HuH-7 (cell line): ENCODE measurements at regions not wholly inside any gene's neighbourhood (a gene's known extent, or its start where the extent isn't known, plus 50 kb on each side); places are given as distances from the start of the nearest gene placed in this dataset.

Source experiments
- DNase-seq: peaks from one replicate; pipeline ENCODE4 v3.0.0; 2011; ENCODE audit warnings: low spot score

DNA sequence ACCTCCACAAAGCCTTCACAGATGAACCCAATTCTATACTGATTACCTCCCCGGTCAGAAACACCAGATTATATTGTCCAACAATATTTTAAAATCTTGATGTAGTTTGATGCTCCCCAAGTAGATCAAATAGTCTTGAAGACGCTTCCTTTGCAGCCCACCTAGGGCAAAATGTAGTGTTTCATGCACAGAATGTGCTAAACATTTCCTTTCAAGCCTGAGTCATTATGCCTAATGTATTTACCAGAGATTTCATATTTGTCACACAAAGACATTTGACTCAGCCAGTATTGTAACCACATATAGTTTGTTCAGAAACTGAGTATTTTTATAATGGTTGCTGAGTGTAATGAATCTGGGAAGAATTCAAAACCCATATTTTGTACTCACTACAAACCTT lies 1396.8 kb downstream of the LRRC4C start:
- DNase-seq, result no peak

DNA sequence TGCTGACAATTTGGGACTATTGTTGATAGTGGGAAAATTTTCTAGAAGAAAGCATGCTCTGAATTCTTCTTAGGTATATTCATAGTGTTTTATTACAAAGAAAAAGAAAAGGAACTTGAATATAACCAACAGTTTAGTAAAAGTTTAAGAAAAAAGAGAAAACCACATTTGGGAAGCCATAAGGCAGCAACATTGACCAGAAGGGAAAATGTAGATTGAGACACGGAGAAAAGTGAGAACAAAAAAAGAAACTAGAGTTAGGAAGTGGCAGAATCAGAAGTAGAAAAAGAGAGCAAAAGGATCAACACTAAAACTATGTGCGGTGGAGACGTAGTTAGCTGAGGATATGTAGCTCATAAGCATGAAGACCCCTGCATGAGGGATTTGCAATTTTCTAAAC lies 1398.2 kb downstream of the LRRC4C start:
- no peak for DNase-seq

DNA sequence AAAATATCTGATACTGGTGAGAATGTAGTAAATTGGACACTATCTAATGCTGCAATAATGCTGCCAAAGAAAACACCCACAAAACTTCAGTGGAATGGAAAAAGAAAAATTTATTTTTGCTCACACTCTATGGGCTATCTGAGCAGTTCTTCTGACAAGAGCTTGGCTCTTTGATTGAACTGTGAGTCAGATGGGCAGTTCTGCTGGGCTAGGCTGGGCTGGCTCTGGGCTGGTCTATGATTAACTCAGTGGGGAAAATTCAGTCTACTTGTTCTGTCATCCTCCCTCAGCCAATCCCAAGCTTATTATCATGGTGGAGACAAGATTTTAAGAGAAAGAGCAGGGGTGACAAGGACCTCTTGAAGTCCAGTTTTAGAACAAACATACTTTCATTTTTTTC lies 1404.8 kb downstream of the LRRC4C start:
- DNase-seq, result no peak

DNA sequence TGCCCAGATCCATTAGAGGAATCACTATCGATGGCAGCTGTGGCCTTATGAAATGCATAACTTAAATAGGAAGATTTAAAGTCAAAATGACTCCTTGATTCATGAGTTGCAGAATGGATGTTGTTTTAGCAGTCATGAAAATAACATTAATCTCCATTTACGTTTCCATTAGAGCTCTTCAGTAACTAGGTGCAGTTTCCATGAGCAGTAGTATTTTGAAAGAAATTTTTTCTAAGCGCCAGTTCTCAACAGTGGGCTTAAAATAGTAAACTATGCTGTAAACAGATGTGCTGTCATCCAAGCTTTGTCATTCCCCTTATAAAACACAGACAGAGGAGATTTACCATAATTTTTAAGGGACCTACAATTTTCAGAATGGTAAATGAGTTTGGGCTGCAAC lies 1414.1 kb downstream of the LRRC4C start:
- DNase-seq, result no peak

DNA sequence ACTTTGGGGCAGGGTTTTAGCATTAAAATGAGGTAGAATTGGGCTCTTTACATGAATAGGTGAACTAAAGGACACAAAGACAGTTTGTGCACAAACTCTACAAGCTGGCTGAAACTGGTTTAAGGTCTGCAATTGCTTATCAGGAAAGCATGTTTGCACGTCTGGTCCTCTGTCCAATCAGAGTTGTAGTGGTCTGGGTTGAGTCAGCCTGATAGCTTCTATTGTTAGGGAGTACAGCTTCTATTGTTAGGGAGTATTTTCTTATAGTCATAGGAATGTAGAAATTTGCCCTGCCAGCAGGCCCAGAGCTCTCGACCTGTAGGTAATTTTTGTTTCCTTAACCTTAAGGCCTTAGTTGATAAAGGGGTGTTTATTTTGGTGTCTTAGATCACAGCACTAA lies 1422.4 kb downstream of the LRRC4C start:
- no peak for DNase-seq

DNA sequence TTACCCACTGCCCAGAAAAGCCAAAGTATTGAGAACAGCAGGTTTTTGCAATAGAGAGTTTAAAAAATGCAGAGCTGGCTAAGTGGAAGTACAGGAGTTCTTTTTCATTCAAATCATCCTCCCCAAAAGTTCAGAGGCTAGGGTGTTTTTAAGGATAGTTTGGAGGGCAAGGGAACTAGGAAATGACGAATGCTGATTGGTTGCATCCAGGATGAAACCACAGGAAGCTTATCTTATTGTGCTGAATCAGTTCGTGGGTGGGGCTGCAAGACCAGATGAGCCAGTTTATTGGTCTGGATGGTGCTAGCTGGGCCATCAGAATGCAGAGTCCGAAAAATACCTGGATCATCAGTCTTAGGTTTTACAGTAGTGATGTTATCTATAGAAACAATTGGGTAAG lies 1427.1 kb downstream of the LRRC4C start:
- no peak for DNase-seq

DNA sequence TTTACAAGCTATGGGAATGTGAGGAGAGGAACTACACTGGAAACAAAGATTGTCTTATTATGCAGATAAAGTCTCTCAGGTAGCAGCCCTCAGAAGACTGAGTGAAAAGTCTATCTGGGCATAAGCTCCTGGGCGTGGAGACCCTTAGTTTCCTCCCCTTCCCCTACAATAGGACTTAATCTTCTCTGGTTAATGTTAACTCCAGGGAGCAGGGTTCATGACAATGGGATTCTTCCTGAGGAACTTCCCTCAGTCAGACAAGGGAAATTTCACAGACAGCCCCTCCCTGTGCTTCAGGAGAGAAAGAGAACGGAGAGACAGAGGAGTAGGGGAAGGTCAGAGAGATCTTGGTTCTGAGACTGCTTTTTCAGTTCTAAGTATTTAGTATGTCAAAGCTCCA lies 1428.6 kb downstream of the LRRC4C start:
- DNase-seq, result no peak

DNA sequence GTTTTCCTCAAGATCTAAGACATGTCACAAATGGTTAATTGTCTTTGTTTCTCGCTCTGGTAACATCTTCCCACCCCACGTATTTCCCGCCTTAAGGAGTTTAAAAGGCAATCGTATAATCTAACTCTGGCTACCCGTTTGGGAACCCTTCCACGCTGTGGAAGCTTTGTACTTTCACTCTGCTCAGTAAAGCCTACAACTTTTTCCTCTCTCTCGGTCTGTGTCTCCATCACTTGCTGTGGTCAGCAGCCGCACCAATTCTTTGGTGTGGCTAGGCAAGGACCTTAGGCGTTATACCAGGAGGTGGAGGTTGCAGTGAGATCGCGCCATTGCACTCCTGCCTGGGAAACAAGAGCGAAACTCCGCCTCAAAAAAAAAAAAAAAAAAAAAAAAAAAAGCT lies 1430.1 kb downstream of the LRRC4C start:
- DNase-seq, result no peak

DNA sequence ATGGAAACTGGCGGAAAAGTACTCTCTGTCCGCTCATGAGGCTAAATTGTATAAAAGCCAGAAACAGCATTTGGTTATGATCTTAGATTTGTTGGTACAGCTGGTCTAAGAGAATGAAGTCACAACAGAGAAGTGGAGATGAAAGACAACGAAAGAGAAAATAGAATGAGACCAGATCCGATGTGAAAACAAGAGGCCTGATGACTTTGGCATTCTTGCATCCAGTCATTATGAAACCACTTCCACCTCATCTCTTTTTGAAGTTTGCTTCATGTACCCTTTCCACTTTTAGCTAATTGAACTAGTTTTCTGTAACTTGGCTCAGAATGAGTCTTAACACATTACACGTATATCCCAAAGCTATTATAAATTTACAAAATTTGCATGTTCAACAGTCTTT lies 1431.7 kb downstream of the LRRC4C start:
- DNase-seq, result no peak

DNA sequence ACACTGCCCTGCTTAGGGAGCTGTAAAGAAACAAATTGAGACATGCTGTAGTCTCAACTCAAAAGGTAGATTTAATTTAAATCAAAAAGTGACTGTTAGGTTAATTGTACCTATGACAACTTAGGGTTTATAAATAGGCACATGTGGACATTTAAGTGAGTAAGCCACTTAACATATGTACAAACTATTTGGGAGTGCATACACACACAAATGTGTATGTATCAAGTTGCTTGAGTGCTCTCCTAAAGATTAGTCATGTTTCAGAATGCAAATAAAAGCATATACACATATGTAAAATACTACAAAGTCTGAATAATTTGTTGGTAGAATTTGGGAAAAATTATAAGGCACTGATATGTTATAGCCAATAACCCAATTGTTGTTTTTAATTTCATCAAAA lies 1435.7 kb downstream of the LRRC4C start:
- no peak for DNase-seq

DNA sequence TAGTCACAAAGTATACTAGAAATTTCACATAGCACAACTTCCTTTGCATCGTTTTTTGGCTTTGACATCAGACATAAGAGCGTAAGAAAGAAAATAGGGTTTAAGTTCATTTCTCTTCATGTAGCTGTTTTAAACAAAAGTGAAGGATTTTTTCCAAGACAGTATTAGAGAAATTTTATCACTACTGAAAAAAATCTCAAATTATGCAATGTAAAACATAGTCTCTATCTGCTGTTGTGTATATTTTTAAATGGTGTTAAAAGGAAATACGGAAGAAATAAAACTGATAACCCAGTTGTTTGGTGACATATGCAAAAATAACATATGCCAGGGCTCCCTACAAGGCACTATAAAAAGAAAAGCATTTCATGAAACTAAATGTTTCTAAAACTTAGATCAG lies 1449.4 kb downstream of the LRRC4C start:
- no peak for DNase-seq

DNA sequence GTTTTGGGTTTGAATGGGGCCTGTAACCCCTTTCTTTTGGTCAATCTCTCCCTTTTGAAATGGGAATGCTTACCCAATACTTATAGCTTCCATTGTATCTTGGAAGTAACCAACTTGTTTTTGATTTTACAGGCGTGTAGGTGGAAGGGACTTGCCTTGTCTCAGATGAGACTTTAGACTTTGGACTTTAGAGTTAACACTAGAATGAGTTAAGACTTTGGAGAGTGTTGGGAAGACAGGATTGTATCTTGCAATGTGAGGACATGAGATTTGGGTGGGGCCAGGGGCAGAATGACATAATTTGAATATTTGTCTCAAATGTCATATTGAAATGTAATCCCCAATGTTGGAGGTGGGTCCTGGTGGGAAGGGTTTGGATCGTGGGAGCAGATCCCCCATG lies 1466.9 kb downstream of the LRRC4C start:
- no peak for DNase-seq

DNA sequence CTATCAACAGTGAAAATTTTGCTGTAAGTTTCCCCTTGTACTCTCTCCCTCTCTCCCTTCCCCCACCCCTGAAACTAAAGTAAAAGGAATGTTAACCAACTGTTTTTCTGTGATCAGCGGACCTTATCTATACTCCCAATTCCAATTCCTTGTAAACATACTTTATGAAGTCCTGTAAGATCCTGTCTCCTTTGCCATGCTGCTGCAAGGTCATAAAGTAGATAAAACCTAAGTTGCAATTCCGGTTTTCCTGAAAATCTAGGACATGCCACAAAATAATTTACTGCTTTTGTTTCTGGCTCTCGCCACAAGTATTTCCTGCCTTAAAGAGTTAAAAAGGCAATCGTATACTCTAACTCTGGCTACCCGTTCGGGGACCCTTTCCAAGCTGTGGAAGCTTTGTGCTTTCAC lies 1469.0 kb downstream of the LRRC4C start:
- DNase-seq, result no peak

DNA sequence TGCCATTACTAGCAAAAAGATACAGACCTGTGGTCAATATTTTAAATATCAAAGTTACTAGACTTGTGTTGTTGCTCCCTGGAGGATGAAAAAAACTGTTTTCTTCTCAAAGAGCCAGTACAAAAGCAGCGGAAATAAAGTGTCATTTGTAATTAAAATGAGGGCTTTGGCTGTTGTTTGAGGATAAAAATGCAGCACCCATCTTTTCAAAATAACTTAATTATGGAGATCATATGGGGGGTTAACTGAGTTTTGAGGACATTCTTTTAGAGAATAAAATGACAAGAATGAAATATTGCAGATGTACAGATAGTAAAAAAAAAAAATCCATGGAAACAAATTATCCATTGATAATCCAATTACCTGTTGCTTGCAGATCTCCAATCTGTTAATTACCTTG lies 1484.4 kb downstream of the LRRC4C start:
- DNase-seq, result no peak

DNA sequence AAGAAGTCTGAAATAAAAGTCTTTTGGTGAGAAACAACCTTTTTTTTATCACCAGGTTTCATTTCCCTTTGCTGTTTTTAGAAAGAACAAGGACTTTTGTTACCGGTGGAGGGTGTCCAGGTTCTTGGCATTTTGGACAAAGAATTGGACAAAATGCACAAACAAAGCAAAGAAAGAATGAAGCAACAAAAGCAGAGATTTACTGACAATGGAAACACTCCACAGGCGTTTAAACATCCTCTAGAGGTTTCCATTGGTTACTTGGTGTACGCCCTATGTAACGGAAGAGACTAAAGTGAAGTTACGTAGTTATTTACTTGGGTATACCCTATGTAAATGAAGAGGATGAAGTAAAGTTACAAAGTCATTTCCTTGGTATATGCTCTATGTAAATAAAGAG lies 1487.0 kb downstream of the LRRC4C start:
- DNase-seq, result no peak

DNA sequence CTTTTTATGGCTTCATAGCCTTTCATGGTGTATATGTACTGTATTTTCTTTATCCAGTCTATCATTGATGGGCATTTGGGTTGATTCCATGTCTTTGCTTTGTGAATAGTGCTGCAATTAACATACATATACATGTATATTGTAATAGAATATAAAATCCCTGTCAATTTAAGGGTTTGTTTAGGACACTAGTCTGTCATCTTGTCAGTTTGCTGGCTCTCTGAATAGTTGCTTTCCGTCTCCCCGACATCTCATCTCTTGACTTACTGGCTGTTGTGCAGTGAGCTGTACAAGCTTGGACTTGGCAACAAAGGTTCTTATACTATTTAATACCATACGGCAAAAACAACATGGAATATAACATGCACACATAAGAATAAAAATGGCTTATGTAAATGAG lies 1487.5 kb downstream of the LRRC4C start:
- no peak for DNase-seq

DNA sequence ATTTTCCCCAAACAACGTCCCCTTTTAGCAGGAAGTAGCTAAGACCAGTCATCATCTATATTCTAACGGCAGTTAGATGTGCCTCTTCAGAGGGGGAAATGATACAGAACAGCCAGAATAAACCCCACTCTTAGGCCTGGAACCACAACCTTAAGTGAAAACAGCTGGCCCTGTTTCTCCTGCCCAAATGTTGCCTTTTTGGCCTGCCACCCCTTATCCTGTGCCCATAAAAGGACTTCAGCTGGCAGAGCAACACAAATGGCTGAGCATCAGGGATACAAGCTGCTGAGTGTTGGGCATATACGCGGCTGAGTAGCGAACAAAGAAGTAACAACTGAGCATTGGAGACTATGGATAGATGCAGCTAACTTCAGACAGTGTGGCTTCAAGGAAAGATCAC lies 1491.4 kb downstream of the LRRC4C start:
- DNase-seq, result no peak

DNA sequence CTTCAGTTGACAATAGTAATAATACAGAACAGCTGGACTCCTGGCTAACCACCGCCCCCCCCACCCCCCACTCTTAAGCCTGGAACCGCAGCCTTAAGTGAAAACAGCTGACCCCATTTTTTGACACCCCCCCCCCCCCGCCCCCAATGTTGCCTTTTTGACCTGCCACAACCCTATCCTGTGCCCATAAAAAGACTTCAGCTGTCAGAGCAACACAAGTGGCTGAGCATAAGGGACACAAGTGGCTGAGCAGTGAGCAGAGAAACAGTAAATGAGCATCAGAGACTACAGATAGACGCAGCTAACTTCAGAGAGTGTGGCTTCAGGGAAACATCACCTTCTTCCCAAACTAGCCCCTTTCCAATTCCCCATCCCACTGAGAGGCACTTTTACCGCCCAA lies 1493.8 kb downstream of the LRRC4C start:
- DNase-seq, result no peak

DNA sequence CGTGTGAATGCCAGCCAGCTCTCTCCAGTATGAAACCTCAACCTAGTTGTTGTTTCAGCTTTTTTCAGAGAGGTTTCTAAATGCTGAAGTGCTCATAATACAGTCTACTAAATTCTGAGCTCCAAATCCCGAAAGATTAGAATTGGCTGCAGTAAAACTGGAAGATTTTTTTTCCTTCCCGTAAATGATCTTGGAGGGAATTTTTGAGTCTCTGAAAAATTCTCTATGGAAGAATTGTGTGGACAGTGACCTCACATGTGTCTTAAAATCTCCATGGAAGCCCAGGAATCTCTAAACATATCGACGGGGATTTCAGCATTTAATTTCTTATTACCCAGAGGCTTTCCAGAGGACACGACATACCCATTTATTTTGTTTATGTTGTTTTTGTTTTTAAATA lies 1499.2 kb downstream of the LRRC4C start:
- DNase-seq, result no peak

DNA sequence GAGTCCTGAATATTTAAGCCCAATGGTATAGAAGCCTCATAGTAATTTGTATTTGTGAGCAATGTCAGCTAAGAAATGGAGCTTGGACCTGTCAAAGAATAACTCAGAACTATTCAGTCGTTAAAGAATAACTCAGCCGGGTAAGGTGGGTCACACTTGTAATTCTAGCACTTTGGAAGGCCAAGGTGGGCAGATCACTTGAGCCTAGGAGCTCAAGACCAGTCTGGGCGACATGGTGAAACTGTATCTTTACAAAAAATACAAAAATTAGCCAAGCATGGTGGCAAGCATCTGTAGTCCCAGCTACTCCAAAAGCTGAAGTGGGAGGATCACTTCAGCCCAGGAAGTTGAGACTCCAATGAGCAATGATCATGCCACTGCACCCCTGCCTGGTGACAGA lies 1526.5 kb downstream of the LRRC4C start:
- no peak for DNase-seq

DNA sequence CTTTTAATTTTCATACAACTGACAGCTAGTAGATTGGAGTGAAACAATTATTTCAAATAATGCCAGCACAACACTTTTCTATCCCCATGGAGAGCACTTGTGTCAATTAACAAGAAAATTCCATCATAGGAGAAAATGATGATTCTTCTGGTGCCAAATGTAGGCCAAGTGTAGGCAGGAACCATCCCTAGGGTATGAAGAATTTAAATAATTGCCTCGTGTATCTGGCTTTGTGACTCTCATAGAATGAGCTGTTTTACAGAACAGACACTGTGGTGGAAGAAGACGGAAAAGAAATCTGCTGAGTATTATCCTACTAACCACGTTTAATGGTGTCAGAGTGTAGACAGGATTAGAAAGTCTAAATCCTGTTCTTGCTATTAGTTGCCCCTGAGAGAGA lies 1542.2 kb downstream of the LRRC4C start:
- no peak for DNase-seq

DNA sequence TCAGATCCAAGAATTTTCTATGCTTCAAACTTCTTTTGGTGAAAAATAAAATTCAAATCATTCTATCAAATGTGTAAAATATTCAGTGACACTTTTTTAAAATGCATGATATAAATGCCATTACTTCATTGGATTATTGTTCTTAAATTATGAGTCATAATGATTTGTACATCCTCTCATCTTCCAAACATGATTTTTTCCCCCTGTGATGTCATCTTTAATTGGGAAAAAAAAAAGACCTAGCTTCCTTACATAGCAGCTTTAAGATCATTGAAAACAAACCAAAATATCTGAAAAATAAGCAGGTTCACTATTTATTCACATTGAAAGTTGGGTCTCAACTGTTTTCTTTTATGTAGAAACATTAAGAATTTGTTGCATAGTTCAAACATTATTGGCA lies 1549.4 kb downstream of the LRRC4C start:
- no peak for DNase-seq

DNA sequence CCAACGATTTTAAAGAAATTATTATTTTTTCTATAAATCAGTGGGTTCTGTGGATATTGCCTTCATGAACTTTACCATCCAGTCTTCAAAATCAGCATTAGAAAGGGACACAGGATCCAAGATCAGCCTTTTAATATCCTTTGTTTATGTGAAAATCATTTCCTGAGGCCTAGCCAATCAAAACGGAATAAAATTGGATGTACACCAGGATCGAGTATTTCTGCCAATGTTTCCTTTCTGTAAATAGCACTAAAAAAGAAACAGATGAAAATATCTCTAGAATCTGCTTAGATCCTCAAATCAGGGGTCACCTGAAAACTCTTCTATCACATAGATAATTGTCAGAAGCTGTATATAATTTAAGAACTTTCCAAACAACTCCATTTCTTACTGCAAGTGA lies 1598.5 kb downstream of the LRRC4C start:
- DNase-seq, result no peak

DNA sequence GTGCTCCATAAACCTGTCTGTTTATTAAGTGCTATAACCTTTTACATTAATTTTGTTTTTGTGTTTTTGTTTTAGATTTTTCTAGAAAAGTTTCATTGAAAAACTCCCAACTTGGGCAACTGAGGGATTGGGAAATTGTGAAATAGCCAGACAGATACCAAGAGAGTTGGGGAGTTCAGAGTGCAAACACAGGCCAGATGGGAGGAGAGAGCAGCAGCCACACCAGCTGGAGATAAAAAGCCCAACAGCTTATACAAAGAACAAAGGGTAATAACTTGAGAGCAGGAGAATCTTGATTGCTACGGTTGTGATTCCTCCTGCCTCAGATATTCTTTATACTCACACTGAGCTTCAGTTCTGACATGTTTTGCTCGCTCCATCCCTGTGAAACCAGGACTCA lies 1642.2 kb downstream of the LRRC4C start:
- DNase-seq, result no peak

DNA sequence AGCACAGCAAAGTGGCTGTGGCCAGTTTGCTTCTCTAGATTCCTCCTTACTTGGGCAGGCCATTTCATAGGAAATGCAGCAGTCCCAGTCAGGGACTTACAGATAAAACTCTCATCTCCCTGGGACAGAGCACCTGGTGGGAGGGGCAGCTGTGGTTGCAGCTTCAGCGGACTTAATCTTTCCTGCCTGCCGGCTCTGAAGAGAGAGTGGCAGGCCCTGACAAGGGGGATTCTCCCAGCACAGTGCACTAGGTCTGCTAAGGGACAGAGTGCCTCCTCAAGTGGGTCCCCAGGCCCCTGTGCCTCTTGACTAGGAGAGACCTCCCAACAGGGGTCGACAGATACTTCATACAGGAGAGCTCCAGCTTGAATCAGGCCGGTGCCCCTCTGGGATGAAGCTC lies 1649.1 kb downstream of the LRRC4C start:
- DNase-seq, result no peak

DNA sequence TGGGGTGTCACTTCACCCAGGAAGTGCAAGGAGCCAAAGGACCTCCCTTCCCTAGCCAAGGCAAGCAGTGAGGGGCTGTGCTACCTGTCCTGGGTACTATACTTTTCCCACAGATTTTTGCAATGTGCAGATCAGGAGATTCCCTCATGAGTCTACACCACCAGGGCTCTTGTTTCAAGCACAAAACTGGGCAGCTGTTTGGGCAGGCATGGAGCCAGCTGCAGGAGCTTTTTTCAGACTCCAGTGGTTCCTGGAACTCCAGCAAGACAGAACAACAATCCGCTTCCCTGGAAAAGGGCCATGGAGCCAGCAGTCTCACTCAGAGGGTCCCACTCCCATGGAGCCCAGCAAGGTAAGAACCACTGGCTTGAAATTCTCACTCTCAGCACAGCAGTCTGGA lies 1649.6 kb downstream of the LRRC4C start:
- DNase-seq, result no peak
